ENCODE measurements at regions not wholly inside any gene's neighbourhood (a gene's known extent, or its start where the extent isn't known, plus 50 kb on each side); places are given as distances from the start of the nearest gene placed in this dataset.
A peak's percentile ranks its signal among the peaks of the same experiment; 100 is the strongest.

DNA sequence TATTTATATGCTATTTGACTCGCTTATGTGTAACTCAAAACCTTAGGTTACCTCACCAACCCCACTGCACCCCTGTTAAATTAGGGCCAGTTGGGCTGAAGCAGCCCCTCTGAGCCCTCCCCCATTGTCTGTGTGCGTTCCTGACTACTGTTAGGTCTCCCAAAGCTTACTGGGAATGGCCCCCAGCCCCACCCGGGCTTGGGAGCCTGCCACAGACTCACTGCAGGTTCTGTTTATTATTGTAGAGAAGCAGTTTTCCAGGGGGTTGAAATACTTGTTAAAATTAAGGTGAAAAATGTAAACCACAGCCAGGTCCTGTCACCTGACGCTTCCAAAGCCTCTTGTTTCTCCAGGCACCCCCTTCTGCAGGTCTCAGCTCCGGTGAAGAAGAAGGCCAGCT, 151.7 kb downstream of the FOXL1 start:
- Mint-ChIP-seq H3K4me3 (ENCODE audit: unreplicated experiment) (no peak overlapping the region), H3K27me3 (ENCODE audit: low read depth, unreplicated experiment) (peaks cover 58% of the 10 kb centered on the region), H3K4me1 (ENCODE audit: low read depth, unreplicated experiment) (peaks cover 20% of the 10 kb centered on the region), H3K9me3 (ENCODE audit: unreplicated experiment) (peaks cover 5% of the 10 kb centered on the region), H3K27ac (ENCODE audit: unreplicated experiment) (no peak overlapping the region), H3K36me3 (ENCODE audit: low read depth, unreplicated experiment) (peaks cover 2% of the 10 kb centered on the region)
- DNase-seq (ENCODE audit: low read depth) (no peak), FAIRE-seq (no peak)
- Histone ChIP-seq H3K9me3 (ENCODE audit: insufficient read depth, low read depth, low read length) (no peaks in the 10 kb centered on the region), H3K79me2 (ENCODE audit: insufficient read depth, low read length) (no peaks in the 10 kb centered on the region), H2AFZ (ENCODE audit: low read depth, low read length) (no peak overlapping the region), H3K9ac (ENCODE audit: low read length) (no peak overlapping the region), H3K36me3 (ENCODE audit: insufficient read depth, low read length) (no peaks in the 10 kb centered on the region), H3K4me3 (ENCODE audit: insufficient read depth, low read depth, low read length) (no peak overlapping the region), H3K27ac (ENCODE audit: low read depth, low read length) (no peak overlapping the region), H3K4me2 (ENCODE audit: low read length) (no peak overlapping the region), H3K27me3 (ENCODE audit: insufficient read depth, low read length) (peaks cover 6% of the 10 kb centered on the region), H4K20me1 (ENCODE audit: insufficient read depth, low read length) (no peaks in the 10 kb centered on the region), H3K4me1 (ENCODE audit: insufficient read depth, low read length) (peaks cover 20% of the 10 kb centered on the region)
- TF ChIP-seq, protein P1, sequence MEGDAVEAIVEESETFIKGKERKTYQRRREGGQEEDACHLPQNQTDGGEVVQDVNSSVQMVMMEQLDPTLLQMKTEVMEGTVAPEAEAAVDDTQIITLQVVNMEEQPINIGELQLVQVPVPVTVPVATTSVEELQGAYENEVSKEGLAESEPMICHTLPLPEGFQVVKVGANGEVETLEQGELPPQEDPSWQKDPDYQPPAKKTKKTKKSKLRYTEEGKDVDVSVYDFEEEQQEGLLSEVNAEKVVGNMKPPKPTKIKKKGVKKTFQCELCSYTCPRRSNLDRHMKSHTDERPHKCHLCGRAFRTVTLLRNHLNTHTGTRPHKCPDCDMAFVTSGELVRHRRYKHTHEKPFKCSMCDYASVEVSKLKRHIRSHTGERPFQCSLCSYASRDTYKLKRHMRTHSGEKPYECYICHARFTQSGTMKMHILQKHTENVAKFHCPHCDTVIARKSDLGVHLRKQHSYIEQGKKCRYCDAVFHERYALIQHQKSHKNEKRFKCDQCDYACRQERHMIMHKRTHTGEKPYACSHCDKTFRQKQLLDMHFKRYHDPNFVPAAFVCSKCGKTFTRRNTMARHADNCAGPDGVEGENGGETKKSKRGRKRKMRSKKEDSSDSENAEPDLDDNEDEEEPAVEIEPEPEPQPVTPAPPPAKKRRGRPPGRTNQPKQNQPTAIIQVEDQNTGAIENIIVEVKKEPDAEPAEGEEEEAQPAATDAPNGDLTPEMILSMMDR (IDR thresholded peaks at IDR 0.05; ENCODE audit: insufficient read depth, low read depth, low read length), result no peak
- TF ChIP-seq EZH2 (IDR thresholded peaks at IDR 0.05; ENCODE audit: insufficient read depth, low read length), result no peak

DNA sequence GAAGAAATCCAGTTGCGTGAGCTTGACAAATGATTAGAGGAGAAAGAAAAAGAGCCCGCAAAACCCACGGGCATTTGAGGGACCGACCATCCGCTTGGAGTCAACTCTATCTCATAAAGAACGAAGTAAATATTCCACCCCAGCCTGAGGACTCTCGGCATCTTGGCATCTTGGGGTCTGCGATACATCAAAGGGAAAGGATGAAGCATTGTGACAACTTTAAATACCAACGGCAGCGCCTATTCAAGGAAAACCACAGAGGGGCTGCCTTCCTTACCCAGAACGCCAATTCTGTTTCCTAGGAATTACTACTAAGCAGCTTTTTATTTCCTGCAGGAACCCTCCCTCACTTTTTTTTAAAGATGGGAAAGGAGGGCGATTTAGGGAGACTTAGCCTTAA, 152.2 kb downstream of the FOXL1 start:
- no peaks in the 10 kb centered on the region for H4K20me1 ChIP-seq (ENCODE audit: insufficient read depth, low read length)
- peaks cover 25% of the 10 kb centered on the region for H3K4me1 Mint-ChIP-seq (ENCODE audit: low read depth, unreplicated experiment)
- H3K27ac ChIP-seq (ENCODE audit: low read depth, low read length), result no peak overlapping the region
- no peaks in the 10 kb centered on the region for H3K79me2 ChIP-seq (ENCODE audit: insufficient read depth, low read length)
- peaks cover 22% of the 10 kb centered on the region for H3K4me1 ChIP-seq (ENCODE audit: insufficient read depth, low read length)
- FAIRE-seq, result no peak
- H3K9me3 ChIP-seq (ENCODE audit: insufficient read depth, low read depth, low read length), result no peaks in the 10 kb centered on the region
- H3K4me3 ChIP-seq (ENCODE audit: insufficient read depth, low read depth, low read length), result no peak overlapping the region
- DNase-seq (ENCODE audit: low read depth), result no peak
- H3K4me2 ChIP-seq (ENCODE audit: low read length), result no peak overlapping the region
- H3K9me3 Mint-ChIP-seq (ENCODE audit: unreplicated experiment), result peaks cover 5% of the 10 kb centered on the region
- H3K9ac ChIP-seq (ENCODE audit: low read length), result no peak overlapping the region
- H3K36me3 Mint-ChIP-seq (ENCODE audit: low read depth, unreplicated experiment), result peaks cover 2% of the 10 kb centered on the region
- H3K4me3 Mint-ChIP-seq (ENCODE audit: unreplicated experiment), result no peak overlapping the region
- H3K27me3 Mint-ChIP-seq (ENCODE audit: low read depth, unreplicated experiment), result peaks cover 53% of the 10 kb centered on the region
- peak overlapping the region; percentile 22 for H3K27ac Mint-ChIP-seq (ENCODE audit: unreplicated experiment)
- no peaks in the 10 kb centered on the region for H3K36me3 ChIP-seq (ENCODE audit: insufficient read depth, low read length)
- TF ChIP-seq, protein P1 (IDR thresholded peaks at IDR 0.05; ENCODE audit: insufficient read depth, low read depth, low read length), result no peak
- no peak for TF ChIP-seq EZH2 (IDR thresholded peaks at IDR 0.05; ENCODE audit: insufficient read depth, low read length)
- peaks cover 6% of the 10 kb centered on the region for H3K27me3 ChIP-seq (ENCODE audit: insufficient read depth, low read length)
- no peak overlapping the region for H2AFZ ChIP-seq (ENCODE audit: low read depth, low read length)

DNA sequence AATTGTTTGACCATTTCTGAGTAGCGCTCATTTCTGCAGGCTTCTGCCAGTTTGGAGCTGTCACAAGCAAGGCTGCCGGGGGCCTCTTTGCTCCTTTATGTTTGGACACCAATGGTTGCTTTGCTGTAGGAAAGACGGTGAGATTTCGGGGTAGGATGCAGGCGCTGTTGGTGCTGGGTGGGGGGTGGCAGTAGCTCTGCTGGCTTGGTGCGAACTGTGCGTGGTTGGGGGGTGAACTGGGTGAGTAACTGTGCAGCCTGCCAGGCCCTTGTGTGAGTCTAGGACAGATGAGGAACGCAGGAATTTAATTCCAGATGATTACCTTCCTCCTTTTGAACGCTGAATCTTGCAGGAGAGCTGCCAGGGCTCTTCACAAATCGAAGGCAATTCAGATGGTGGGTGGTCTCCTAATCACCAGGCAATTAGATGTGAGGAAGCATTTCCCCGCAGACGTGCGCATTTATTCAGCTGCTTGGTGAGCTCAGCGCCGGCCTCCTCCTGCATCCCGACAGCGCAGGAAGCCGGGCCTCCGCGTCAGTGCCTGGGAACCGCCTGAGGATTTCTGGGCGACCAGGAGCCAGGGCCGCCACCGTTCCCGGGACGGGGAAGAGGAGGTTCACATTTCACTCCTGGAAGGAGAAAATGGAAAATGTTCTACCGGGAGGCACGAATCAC, 154.4 kb downstream of the FOXL1 start:
- DNase-seq (ENCODE audit: low read depth), result peak; percentile 80
- TF ChIP-seq, protein P1 (IDR thresholded peaks at IDR 0.05; ENCODE audit: insufficient read depth, low read depth, low read length), result no peak
- TF ChIP-seq EZH2 (IDR thresholded peaks at IDR 0.05; ENCODE audit: insufficient read depth, low read length), result no peak
- H3K4me3 Mint-ChIP-seq (ENCODE audit: unreplicated experiment), result no peak overlapping the region
- H3K9me3 Mint-ChIP-seq (ENCODE audit: unreplicated experiment), result peaks cover 5% of the 10 kb centered on the region
- Histone ChIP-seq H3K4me3 (ENCODE audit: insufficient read depth, low read depth, low read length) (peak overlapping the region; percentile 15), H3K36me3 (ENCODE audit: insufficient read depth, low read length) (no peaks in the 10 kb centered on the region), H3K4me1 (ENCODE audit: insufficient read depth, low read length) (peaks cover 22% of the 10 kb centered on the region), H4K20me1 (ENCODE audit: insufficient read depth, low read length) (no peaks in the 10 kb centered on the region), H3K9me3 (ENCODE audit: insufficient read depth, low read depth, low read length) (no peaks in the 10 kb centered on the region), H3K9ac (ENCODE audit: low read length) (peak overlapping the region; percentile 44), H3K27ac (ENCODE audit: low read depth, low read length) (peak overlapping the region; percentile 2), H3K27me3 (ENCODE audit: insufficient read depth, low read length) (peaks cover 6% of the 10 kb centered on the region), H3K4me2 (ENCODE audit: low read length) (peak overlapping the region; percentile 73), H2AFZ (ENCODE audit: low read depth, low read length) (peak overlapping the region; percentile 79), H3K79me2 (ENCODE audit: insufficient read depth, low read length) (no peaks in the 10 kb centered on the region)
- FAIRE-seq, result no peak
- peaks cover 41% of the 10 kb centered on the region for H3K27me3 Mint-ChIP-seq (ENCODE audit: low read depth, unreplicated experiment)
- H3K36me3 Mint-ChIP-seq (ENCODE audit: low read depth, unreplicated experiment), result peaks cover 8% of the 10 kb centered on the region
- peak overlapping the region; percentile 27 for H3K27ac Mint-ChIP-seq (ENCODE audit: unreplicated experiment)
- H3K4me1 Mint-ChIP-seq (ENCODE audit: low read depth, unreplicated experiment), result peaks cover 33% of the 10 kb centered on the region

All from astrocyte (in vitro differentiated cells and primary cell).